H1 (cell line): ENCODE measurements at regions not wholly inside any gene's neighbourhood (a gene's known extent, or its start where the extent isn't known, plus 50 kb on each side); places are given as distances from the start of the nearest gene placed in this dataset.

Source experiments
- CBX5 ChIP-seq: fragments of 300-800, 300-1000 bp; sonication (generic); IDR thresholded peaks from 2 replicates; pipeline ENCODE4 v1.7.1; 2016; ENCODE audit warnings: antibody characterized with exemption, low read length, low read depth
- CHD1 ChIP-seq: IDR thresholded peaks from 2 replicates; pipeline ENCODE4 v1.6.1; 2012; ENCODE audit warnings: low read depth, low read length, improper control_type of control experiment
- CHD2 ChIP-seq: IDR thresholded peaks from 2 replicates; pipeline ENCODE4 v1.6.1; 2012; ENCODE audit warnings: low read length, improper control_type of control experiment
- CREB1 ChIP-seq: IDR thresholded peaks from 2 replicates; pipeline ENCODE4 v1.6.1; 2012; ENCODE audit warnings: inconsistent platforms
- HDAC2 ChIP-seq, 2 experiments: fragments of 300-600 bp in 1 of 2; sonication (generic) in 1 of 2; IDR thresholded peaks; 2 replicates each; pipeline ENCODE4 v1.6.1; 2011 to 2012; ENCODE audit warnings: low read depth in 2 of 2, low read length in 2 of 2, mild to moderate bottlenecking in 2 of 2, moderate library complexity in 2 of 2, borderline replicate concordance in 1 of 2, inconsistent platforms in 1 of 2
- JUN ChIP-seq: IDR thresholded peaks from 2 replicates; pipeline ENCODE4 v1.6.1; 2011; ENCODE audit warnings: low read depth, mild to moderate bottlenecking, improper control_type of control experiment, low read length
- POLR2A ChIP-seq, 2 experiments: IDR thresholded peaks; 1 replicate in 1 of 2; 2 replicates in 1 of 2; pipeline ENCODE4 v1.6.1; 2011; ENCODE audit warnings: low read depth in 2 of 2, low read length in 2 of 2, mild to moderate bottlenecking in 2 of 2; ENCODE audit errors: control extremely low read depth in 1 of 2
- SP2 ChIP-seq: IDR thresholded peaks from 2 replicates; pipeline ENCODE4 v1.6.1; 2012; ENCODE audit warnings: mild to moderate bottlenecking, low read length, inconsistent platforms
- TF ChIP-seq, protein P1 (sequence below): fragments of 300-600 bp; sonication (generic); IDR thresholded peaks from 2 replicates; pipeline ENCODE4 v1.7.1; 2012; ENCODE audit warnings: low read length, moderate library complexity, mild to moderate bottlenecking, inconsistent platforms; ENCODE audit not compliant: insufficient replicate concordance
- TF ChIP-seq, protein P2 (sequence below): IDR thresholded peaks from 2 replicates; pipeline ENCODE4 v1.6.1; 2012; ENCODE audit warnings: low read length, inconsistent platforms
- TF ChIP-seq, protein P3 (sequence below): IDR thresholded peaks from 2 replicates; pipeline ENCODE4 v1.6.1; 2011; ENCODE audit warnings: low read depth, mild to moderate bottlenecking, low read length; ENCODE audit not compliant: insufficient read depth

DNA sequence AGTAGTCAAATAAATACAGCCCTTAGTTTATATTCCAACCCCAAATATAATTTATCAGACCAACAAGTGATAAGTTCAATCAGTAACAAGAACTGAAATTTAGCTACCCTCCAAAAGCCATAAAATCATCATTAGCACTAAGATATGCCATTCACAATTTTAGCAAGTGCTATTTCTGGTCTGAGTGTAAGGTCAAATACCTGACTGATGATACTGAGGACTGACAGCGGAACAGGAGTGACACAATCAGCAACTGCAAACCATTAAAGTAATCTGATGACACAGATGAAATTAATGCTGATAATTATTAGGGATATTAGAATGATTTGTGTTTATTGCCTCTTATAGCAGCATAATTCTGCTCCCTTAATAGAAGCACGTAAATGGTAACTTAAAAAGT is 152.7 kb upstream of the SPHKAP start (continued):
- TF ChIP-seq, protein P1, sequence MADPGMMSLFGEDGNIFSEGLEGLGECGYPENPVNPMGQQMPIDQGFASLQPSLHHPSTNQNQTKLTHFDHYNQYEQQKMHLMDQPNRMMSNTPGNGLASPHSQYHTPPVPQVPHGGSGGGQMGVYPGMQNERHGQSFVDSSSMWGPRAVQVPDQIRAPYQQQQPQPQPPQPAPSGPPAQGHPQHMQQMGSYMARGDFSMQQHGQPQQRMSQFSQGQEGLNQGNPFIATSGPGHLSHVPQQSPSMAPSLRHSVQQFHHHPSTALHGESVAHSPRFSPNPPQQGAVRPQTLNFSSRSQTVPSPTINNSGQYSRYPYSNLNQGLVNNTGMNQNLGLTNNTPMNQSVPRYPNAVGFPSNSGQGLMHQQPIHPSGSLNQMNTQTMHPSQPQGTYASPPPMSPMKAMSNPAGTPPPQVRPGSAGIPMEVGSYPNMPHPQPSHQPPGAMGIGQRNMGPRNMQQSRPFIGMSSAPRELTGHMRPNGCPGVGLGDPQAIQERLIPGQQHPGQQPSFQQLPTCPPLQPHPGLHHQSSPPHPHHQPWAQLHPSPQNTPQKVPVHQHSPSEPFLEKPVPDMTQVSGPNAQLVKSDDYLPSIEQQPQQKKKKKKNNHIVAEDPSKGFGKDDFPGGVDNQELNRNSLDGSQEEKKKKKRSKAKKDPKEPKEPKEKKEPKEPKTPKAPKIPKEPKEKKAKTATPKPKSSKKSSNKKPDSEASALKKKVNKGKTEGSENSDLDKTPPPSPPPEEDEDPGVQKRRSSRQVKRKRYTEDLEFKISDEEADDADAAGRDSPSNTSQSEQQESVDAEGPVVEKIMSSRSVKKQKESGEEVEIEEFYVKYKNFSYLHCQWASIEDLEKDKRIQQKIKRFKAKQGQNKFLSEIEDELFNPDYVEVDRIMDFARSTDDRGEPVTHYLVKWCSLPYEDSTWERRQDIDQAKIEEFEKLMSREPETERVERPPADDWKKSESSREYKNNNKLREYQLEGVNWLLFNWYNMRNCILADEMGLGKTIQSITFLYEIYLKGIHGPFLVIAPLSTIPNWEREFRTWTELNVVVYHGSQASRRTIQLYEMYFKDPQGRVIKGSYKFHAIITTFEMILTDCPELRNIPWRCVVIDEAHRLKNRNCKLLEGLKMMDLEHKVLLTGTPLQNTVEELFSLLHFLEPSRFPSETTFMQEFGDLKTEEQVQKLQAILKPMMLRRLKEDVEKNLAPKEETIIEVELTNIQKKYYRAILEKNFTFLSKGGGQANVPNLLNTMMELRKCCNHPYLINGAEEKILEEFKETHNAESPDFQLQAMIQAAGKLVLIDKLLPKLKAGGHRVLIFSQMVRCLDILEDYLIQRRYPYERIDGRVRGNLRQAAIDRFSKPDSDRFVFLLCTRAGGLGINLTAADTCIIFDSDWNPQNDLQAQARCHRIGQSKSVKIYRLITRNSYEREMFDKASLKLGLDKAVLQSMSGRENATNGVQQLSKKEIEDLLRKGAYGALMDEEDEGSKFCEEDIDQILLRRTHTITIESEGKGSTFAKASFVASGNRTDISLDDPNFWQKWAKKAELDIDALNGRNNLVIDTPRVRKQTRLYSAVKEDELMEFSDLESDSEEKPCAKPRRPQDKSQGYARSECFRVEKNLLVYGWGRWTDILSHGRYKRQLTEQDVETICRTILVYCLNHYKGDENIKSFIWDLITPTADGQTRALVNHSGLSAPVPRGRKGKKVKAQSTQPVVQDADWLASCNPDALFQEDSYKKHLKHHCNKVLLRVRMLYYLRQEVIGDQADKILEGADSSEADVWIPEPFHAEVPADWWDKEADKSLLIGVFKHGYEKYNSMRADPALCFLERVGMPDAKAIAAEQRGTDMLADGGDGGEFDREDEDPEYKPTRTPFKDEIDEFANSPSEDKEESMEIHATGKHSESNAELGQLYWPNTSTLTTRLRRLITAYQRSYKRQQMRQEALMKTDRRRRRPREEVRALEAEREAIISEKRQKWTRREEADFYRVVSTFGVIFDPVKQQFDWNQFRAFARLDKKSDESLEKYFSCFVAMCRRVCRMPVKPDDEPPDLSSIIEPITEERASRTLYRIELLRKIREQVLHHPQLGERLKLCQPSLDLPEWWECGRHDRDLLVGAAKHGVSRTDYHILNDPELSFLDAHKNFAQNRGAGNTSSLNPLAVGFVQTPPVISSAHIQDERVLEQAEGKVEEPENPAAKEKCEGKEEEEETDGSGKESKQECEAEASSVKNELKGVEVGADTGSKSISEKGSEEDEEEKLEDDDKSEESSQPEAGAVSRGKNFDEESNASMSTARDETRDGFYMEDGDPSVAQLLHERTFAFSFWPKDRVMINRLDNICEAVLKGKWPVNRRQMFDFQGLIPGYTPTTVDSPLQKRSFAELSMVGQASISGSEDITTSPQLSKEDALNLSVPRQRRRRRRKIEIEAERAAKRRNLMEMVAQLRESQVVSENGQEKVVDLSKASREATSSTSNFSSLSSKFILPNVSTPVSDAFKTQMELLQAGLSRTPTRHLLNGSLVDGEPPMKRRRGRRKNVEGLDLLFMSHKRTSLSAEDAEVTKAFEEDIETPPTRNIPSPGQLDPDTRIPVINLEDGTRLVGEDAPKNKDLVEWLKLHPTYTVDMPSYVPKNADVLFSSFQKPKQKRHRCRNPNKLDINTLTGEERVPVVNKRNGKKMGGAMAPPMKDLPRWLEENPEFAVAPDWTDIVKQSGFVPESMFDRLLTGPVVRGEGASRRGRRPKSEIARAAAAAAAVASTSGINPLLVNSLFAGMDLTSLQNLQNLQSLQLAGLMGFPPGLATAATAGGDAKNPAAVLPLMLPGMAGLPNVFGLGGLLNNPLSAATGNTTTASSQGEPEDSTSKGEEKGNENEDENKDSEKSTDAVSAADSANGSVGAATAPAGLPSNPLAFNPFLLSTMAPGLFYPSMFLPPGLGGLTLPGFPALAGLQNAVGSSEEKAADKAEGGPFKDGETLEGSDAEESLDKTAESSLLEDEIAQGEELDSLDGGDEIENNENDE, result no peak
- TF ChIP-seq CHD2 (no peak), JUN (no peak), HDAC2 (IDR thresholded peaks at IDR 0.05; ENCODE audit: borderline replicate concordance in 1 of 2, low read depth in 2 of 2, low read length in 2 of 2) (no peak), SP2 (no peak), POLR2A (IDR thresholded peaks at IDR 0.05; ENCODE audit: control extremely low read depth in 1 of 2, low read depth in 2 of 2, low read length in 2 of 2) (no peak), CBX5 (no peak), CHD1 (no peak), CREB1 (no peak)
- TF ChIP-seq, protein P2, sequence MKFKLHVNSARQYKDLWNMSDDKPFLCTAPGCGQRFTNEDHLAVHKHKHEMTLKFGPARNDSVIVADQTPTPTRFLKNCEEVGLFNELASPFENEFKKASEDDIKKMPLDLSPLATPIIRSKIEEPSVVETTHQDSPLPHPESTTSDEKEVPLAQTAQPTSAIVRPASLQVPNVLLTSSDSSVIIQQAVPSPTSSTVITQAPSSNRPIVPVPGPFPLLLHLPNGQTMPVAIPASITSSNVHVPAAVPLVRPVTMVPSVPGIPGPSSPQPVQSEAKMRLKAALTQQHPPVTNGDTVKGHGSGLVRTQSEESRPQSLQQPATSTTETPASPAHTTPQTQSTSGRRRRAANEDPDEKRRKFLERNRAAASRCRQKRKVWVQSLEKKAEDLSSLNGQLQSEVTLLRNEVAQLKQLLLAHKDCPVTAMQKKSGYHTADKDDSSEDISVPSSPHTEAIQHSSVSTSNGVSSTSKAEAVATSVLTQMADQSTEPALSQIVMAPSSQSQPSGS, result no peak
- TF ChIP-seq, protein P3, sequence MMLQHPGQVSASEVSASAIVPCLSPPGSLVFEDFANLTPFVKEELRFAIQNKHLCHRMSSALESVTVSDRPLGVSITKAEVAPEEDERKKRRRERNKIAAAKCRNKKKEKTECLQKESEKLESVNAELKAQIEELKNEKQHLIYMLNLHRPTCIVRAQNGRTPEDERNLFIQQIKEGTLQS, result no peak
